MM.1S (cell line): ENCODE measurements at regions not wholly inside any gene's neighbourhood (a gene's known extent, or its start where the extent isn't known, plus 50 kb on each side); places are given as distances from the start of the nearest gene placed in this dataset.

Experiments used
- CTCF ChIP-seq: fragments of 300-600 bp; sonication (generic); IDR thresholded peaks from 2 replicates; pipeline ENCODE4 v1.5.1; 2016; ENCODE audit warnings: antibody characterized with exemption, low read length, mixed read lengths
- EZH2 ChIP-seq: fragments of 300-600 bp; sonication (generic); optimal IDR thresholded peaks from 2 replicates; pipeline ENCODE3; 2017; ENCODE audit warnings: low read depth, mild to moderate bottlenecking, antibody characterized with exemption, low read length, mixed read lengths
- EZH2phosphoT487 ChIP-seq: fragments of 300-600 bp; sonication (generic); IDR thresholded peaks from 2 replicates; pipeline ENCODE4 v1.6.1; 2018; ENCODE audit warnings: antibody characterized with exemption, low read length

GRCh38 chr4:83831588-83831987, 295.7 kb downstream of the GPAT3 start:
- TF ChIP-seq CTCF (no peak), EZH2 (no peak), EZH2phosphoT487 (no peak)
